KMS-11 (cell line): ENCODE measurements at regions not wholly inside any gene's neighbourhood (a gene's known extent, or its start where the extent isn't known, plus 50 kb on each side); places are given as distances from the start of the nearest gene placed in this dataset.

Source experiments
- H2AFZ ChIP-seq: fragments of 200-600 bp; sonication (generic); 2 replicates; pipeline ENCODE4 v1.6.1; 2016; ENCODE audit warnings: antibody characterized with exemption, mixed run types, low read depth
- H3K27ac ChIP-seq: fragments of 200-600 bp; sonication (generic); 2 replicates; pipeline ENCODE4 v1.6.1; 2016; ENCODE audit warnings: mild to moderate bottlenecking, mixed run types
- H3K27me3 ChIP-seq: fragments of 200-600 bp; sonication (generic); 2 replicates; pipeline ENCODE4 v1.6.1; 2017; ENCODE audit warnings: mild to moderate bottlenecking, low read depth, mixed run types, moderate library complexity; ENCODE audit not compliant: insufficient read depth
- H3K36me3 ChIP-seq: fragments of 200-600 bp; sonication (generic); 2 replicates; pipeline ENCODE4 v1.6.1; 2017; ENCODE audit warnings: mild to moderate bottlenecking, mixed run types; ENCODE audit not compliant: insufficient read depth
- H3K4me1 ChIP-seq: fragments of 200-600 bp; sonication (generic); 2 replicates; pipeline ENCODE4 v1.6.1; 2016; ENCODE audit warnings: mild to moderate bottlenecking, low read depth, mixed run types; ENCODE audit not compliant: poor library complexity, severe bottlenecking
- H3K4me2 ChIP-seq: fragments of 200-600 bp; sonication (generic); 2 replicates; pipeline ENCODE4 v1.7.0; 2016; ENCODE audit warnings: mild to moderate bottlenecking, mixed run types
- H3K4me3 ChIP-seq: fragments of 200-600 bp; sonication (generic); IDR thresholded peaks from 2 replicates; pipeline ENCODE4 v1.6.1; 2017; ENCODE audit warnings: low read depth, low read length, mixed read lengths; ENCODE audit not compliant: insufficient read depth
- H3K79me2 ChIP-seq: fragments of 200-600 bp; sonication (generic); 2 replicates; pipeline ENCODE4 v1.6.1; 2016; ENCODE audit warnings: low read depth, mixed run types; ENCODE audit not compliant: insufficient read depth
- H3K9ac ChIP-seq: fragments of 200-600 bp; sonication (generic); 2 replicates; pipeline ENCODE4 v1.6.1; 2016; ENCODE audit warnings: mild to moderate bottlenecking, mixed run types
- H4K20me1 ChIP-seq: fragments of 200-600 bp; sonication (generic); 2 replicates; pipeline ENCODE4 v1.6.1; 2016; ENCODE audit warnings: mild to moderate bottlenecking, mixed run types; ENCODE audit not compliant: insufficient read depth
- CTCF ChIP-seq: fragments of 200-600 bp; sonication (generic); conservative IDR thresholded peaks from 2 replicates; pipeline ENCODE4 v1.6.1; 2017; ENCODE audit warnings: low read depth, mild to moderate bottlenecking, antibody characterized with exemption, low read length, moderate library complexity, mixed read lengths

- Histone ChIP-seq H4K20me1 (no peaks in the 10 kb centered on the region), H3K4me1 (no peaks in the 10 kb centered on the region), H3K79me2 (no peaks in the 10 kb centered on the region), H3K27ac (no peak overlapping the region), H3K4me3 (no peak overlapping the region), H3K27me3 (no peaks in the 10 kb centered on the region), H3K9ac (no peak overlapping the region), H3K4me2 (no peak overlapping the region), H2AFZ (no peak overlapping the region), H3K36me3 (no peaks in the 10 kb centered on the region)
- TF ChIP-seq CTCF: no peak
Observed at GRCh38 chr6:139525415-139525814, 151.0 kb upstream of the CITED2 start.

GRCh38 chr6:139523986-139524385 lies 149.5 kb upstream of the CITED2 start:
- no peaks in the 10 kb centered on the region for H4K20me1 ChIP-seq
- no peak overlapping the region for H3K4me3 ChIP-seq
- no peaks in the 10 kb centered on the region for H3K36me3 ChIP-seq
- H3K9ac ChIP-seq: no peak overlapping the region
- no peak for TF ChIP-seq CTCF
- H3K79me2 ChIP-seq: no peaks in the 10 kb centered on the region
- H2AFZ ChIP-seq: no peak overlapping the region
- no peak overlapping the region for H3K4me2 ChIP-seq
- no peaks in the 10 kb centered on the region for H3K4me1 ChIP-seq
- no peaks in the 10 kb centered on the region for H3K27me3 ChIP-seq
- H3K27ac ChIP-seq: no peak overlapping the region

DNA sequence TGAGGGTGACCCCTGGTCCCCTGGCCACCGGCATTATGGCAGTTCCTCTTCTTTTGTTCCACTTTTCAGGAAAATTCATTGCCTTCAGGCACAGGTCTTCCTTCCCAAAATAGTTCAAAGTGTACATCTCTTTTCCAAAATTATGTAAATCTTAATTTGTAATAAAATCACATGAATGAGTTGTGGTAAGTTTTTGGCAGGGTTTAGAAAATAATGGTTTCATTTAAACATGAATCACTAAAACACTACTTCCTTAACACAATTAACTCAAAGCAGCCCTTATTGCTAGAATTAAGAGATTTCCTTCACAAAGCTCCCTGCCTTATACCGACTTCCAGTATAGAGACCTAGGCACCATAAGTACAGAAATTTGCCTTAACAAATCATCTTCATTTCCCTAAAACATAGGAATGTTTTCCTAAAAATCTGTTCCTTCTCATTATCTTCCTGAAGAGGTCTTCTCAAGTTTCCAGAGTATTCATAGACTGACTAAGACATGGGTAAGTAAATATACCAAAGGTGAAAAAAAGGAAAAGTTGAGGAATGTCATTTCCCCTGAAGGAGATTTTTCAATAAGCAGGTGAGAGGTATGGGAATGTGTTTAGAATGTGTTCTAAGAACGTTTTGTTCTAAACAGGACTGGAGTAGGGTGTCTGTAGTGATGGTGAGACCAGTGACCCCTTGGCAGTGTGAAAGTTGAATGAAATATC lies 148.2 kb upstream of the CITED2 start:
- Histone ChIP-seq H3K27ac (no peak overlapping the region), H3K4me3 (no peak overlapping the region), H4K20me1 (no peaks in the 10 kb centered on the region), H3K4me2 (no peak overlapping the region), H3K79me2 (no peaks in the 10 kb centered on the region), H3K36me3 (no peaks in the 10 kb centered on the region), H3K27me3 (no peaks in the 10 kb centered on the region), H2AFZ (no peak overlapping the region), H3K9ac (no peak overlapping the region), H3K4me1 (no peaks in the 10 kb centered on the region)
- no peak for TF ChIP-seq CTCF

- Histone ChIP-seq H3K27me3 (no peaks in the 10 kb centered on the region), H3K9ac (no peak overlapping the region), H3K27ac (no peak overlapping the region), H3K36me3 (no peaks in the 10 kb centered on the region), H2AFZ (no peak overlapping the region), H3K4me2 (no peak overlapping the region), H3K4me1 (no peaks in the 10 kb centered on the region), H3K4me3 (no peak overlapping the region), H4K20me1 (no peaks in the 10 kb centered on the region), H3K79me2 (no peaks in the 10 kb centered on the region)
- no peak for TF ChIP-seq CTCF
Observed at GRCh38 chr6:139521338-139521737, 146.9 kb upstream of the CITED2 start.
